ENCODE measurements at regions not wholly inside any gene's neighbourhood (a gene's known extent, or its start where the extent isn't known, plus 50 kb on each side); places are given as distances from the start of the nearest gene placed in this dataset.

GRCh38 chr9:2565676-2566340 is 55.8 kb upstream of the VLDLR start (continued):
- TF ChIP-seq HNF1A (IDR thresholded peaks at IDR 0.05; ENCODE audit: low read depth) (no peak), HNF1A (CRISPR knock-in tag; IDR thresholded peaks at IDR 0.05; ENCODE audit: borderline replicate concordance) (no peak), SYNCRIP (IDR thresholded peaks at IDR 0.05; ENCODE audit: insufficient read depth, low read depth, low read length) (no peak), ZBTB38 (CRISPR knock-in tag; IDR thresholded peaks at IDR 0.05) (no peak), ZNF773 (CRISPR knock-in tag; IDR thresholded peaks at IDR 0.05; ENCODE audit: borderline replicate concordance) (no peak), ZBTB44 (CRISPR knock-in tag; IDR thresholded peaks at IDR 0.05) (no peak)

GRCh38 chr9:2567922-2568321 is 53.7 kb upstream of the VLDLR start:
- ATAC-seq = no peak
- Histone ChIP-seq H2AFZ (ENCODE audit: low read length) (no peak overlapping the region), H3K27me3 (ENCODE audit: control insufficient read depth in 1 of 2, insufficient read depth in 2 of 2, low read length in 2 of 2) (no peaks in the 10 kb centered on the region), H3K36me3 (replicated peaks in 1 of 2; ENCODE audit: control insufficient read depth in 1 of 2, insufficient read depth in 2 of 2, low read length in 2 of 2) (no peaks in the 10 kb centered on the region), H3K9ac (ENCODE audit: insufficient read depth, low read depth, low read length) (no peak overlapping the region), H3K4me3 (replicated peaks in 1 of 3; ENCODE audit: insufficient read depth in 1 of 3, low read depth in 2 of 3, low read length in 3 of 3) (no peak overlapping the region), H3K27ac (ENCODE audit: extremely low read length, insufficient read depth, low read length) (no peak overlapping the region), H4K20me1 (ENCODE audit: insufficient read depth, low read length) (no peaks in the 10 kb centered on the region), H3K4me2 (ENCODE audit: low read depth, low read length) (no peak overlapping the region), H3K4me1 (ENCODE audit: insufficient read depth, low read length) (0 out of 2 replicates have a peak, but pooled peaks cover 4% of the 10 kb centered on the region), H3K9me3 (ENCODE audit: low read length) (no peaks in the 10 kb centered on the region), H3K79me2 (ENCODE audit: insufficient read depth, low read length) (no peaks in the 10 kb centered on the region)
- BruUV-seq (replicated peaks) = no TSS peak
- in situ Hi-C loops (cut with HindIII; ENCODE audit: extremely low pct_ligation_motif_present, low pct_unique_long_range_greater_than_20kb) (no loop called here), intact Hi-C loops (cut with micrococcal nuclease; ENCODE audit: unreplicated experiment) (no loop called here)
- CTCF ChIA-PET (ENCODE audit: low intra/inter-chr PET ratio, low total read pairs) = no interaction called here
- TF ChIP-seq TEAD2 (CRISPR knock-in tag; IDR thresholded peaks at IDR 0.05) (no peak), ZNF597 (CRISPR knock-in tag; IDR thresholded peaks at IDR 0.05) (no peak)
- POLR2A ChIA-PET = no interaction called here
- FAIRE-seq = no peak
- DNase-seq (ENCODE audit: low spot score) = no peak

Measured in HepG2 (cell line).